H1 (cell line): ENCODE measurements at regions not wholly inside any gene's neighbourhood (a gene's known extent, or its start where the extent isn't known, plus 50 kb on each side); places are given as distances from the start of the nearest gene placed in this dataset.

Experiments used
- CTCF ChIA-PET: fragments of 300-600 bp; sonication (Branson Sonifier 250); formaldehyde crosslinking; loops from one replicate; lab custom pipeline; 2021; ENCODE audit not compliant: partially characterized antibody; lab: Charles Lee
- POLR2A ChIA-PET: fragments of 300-600 bp; sonication (Branson Sonifier 250); formaldehyde crosslinking; loops from one replicate; lab custom pipeline; 2021; ENCODE audit warnings: inconsistent platforms; ENCODE audit not compliant: partially characterized antibody; lab: Charles Lee
- DNase-seq, 2 experiments: peaks; one replicate each; pipeline versions ENCODE4 v3.0.0 to v3.0.0-alpha.2; 2010 to 2022; ENCODE audit warnings: low spot score in 2 of 2, low read depth in 1 of 2, mixed read lengths in 1 of 2
- FAIRE-seq: peaks from 2 replicates; lab custom pipeline; 2011; peaks lifted over from hg19 to GRCh38; lab: Jason Lieb, UNC
- H2AFZ ChIP-seq: 2 replicates; pipeline ENCODE4 v1.8.1; 2012; ENCODE audit warnings: low read length, inconsistent platforms
- H2AK5ac ChIP-seq: 2 replicates; pipeline ENCODE4 v1.6.1; 2013; ENCODE audit warnings: low read depth, low read length
- H2BK120ac ChIP-seq: replicated peaks from 2 replicates; pipeline ENCODE3; 2013; ENCODE audit warnings: low read depth, low read length, inconsistent platforms
- H2BK12ac ChIP-seq: 2 replicates; pipeline ENCODE4 v1.6.1; 2013; ENCODE audit warnings: low read depth, low read length
- H2BK15ac ChIP-seq: 2 replicates; pipeline ENCODE4 v1.6.1; 2013; ENCODE audit warnings: low read length
- H2BK20ac ChIP-seq: 2 replicates; pipeline ENCODE4 v1.6.1; 2013; ENCODE audit warnings: low read length
- H2BK5ac ChIP-seq: 2 replicates; pipeline ENCODE4 v1.6.1; 2013; ENCODE audit warnings: low read depth, low read length
- H3K14ac ChIP-seq: 2 replicates; pipeline ENCODE4 v1.6.1; 2013; ENCODE audit warnings: inconsistent platforms; ENCODE audit not compliant: insufficient read length
- H3K18ac ChIP-seq: 2 replicates; pipeline ENCODE4 v1.6.1; 2013; ENCODE audit warnings: low read length; ENCODE audit errors: extremely low read depth
- H3K23ac ChIP-seq: 2 replicates; pipeline ENCODE4 v1.6.1; 2013; ENCODE audit warnings: inconsistent platforms; ENCODE audit not compliant: insufficient read length
- H3K23me2 ChIP-seq: 2 replicates; pipeline ENCODE4 v1.6.1; 2013; ENCODE audit warnings: low read depth, low read length
- H3K27ac ChIP-seq: 2 replicates; pipeline ENCODE4 v1.6.1; 2011; ENCODE audit warnings: low read depth, low read length, inconsistent platforms
- H3K27me3 ChIP-seq, 4 experiments: replicated peaks in 1 of 4; 1 replicate in 1 of 4; 2 replicates in 3 of 4; pipeline versions ENCODE4 v1.6.1 to v1.8.1; 2011 to 2013; ENCODE audit warnings: low read length in 3 of 4, mild to moderate bottlenecking in 3 of 4, inconsistent platforms in 2 of 4, mixed read lengths in 2 of 4, moderate library complexity in 1 of 4; ENCODE audit not compliant: control insufficient read depth in 3 of 4, insufficient read depth in 3 of 4; ENCODE audit errors: extremely low read depth in 1 of 4
- H3K36me3 ChIP-seq, 4 experiments: 2 replicates each; pipeline versions ENCODE4 v1.6.1 to v1.8.1; 2011 to 2013; ENCODE audit warnings: mild to moderate bottlenecking in 4 of 4, low read length in 3 of 4, moderate library complexity in 2 of 4, control low read depth in 1 of 4, inconsistent platforms in 1 of 4; ENCODE audit not compliant: insufficient read depth in 4 of 4, control insufficient read depth in 2 of 4
- H3K4ac ChIP-seq: replicated peaks from 2 replicates; pipeline ENCODE3; 2013; ENCODE audit warnings: low read length, low read depth, mixed read lengths, inconsistent platforms; ENCODE audit not compliant: insufficient read length
- H3K4me1 ChIP-seq, 4 experiments: replicated peaks in 1 of 4; 1 replicate in 1 of 4; 2 replicates in 3 of 4; pipeline versions ENCODE4 v1.6.1 to v1.8.1; 2011 to 2013; ENCODE audit warnings: low read length in 3 of 4, inconsistent platforms in 2 of 4, mixed read lengths in 1 of 4; ENCODE audit not compliant: insufficient read depth in 4 of 4, control insufficient read depth in 3 of 4
- H3K4me2 ChIP-seq, 2 experiments: 2 replicates each; pipeline versions ENCODE4 v1.6.1 to v1.8.1; 2011 to 2013; ENCODE audit warnings: low read depth in 2 of 2, low read length in 2 of 2, control low read depth in 1 of 2, inconsistent platforms in 1 of 2, mild to moderate bottlenecking in 1 of 2; ENCODE audit not compliant: insufficient read depth in 1 of 2
- H3K4me3 ChIP-seq, 4 experiments: fragments of 200-600, 300-600 bp in 1 of 4; sonication (generic), shearing (Covaris generic), sonication (Bioruptor Twin) in 1 of 4; 2 replicates each; pipeline versions ENCODE4 v1.5.1 to v1.8.1; 2011 to 2016; ENCODE audit warnings: low read length in 4 of 4, low read depth in 3 of 4, control low read depth in 2 of 4, inconsistent platforms in 2 of 4, mild to moderate bottlenecking in 2 of 4, mixed read lengths in 1 of 4, moderate library complexity in 1 of 4; ENCODE audit not compliant: insufficient read depth in 2 of 4; ENCODE audit errors: extremely low read depth in 1 of 4
- H3K56ac ChIP-seq: replicated peaks from 2 replicates; pipeline ENCODE3; 2013; ENCODE audit warnings: low read depth, mild to moderate bottlenecking, mixed read lengths, low read length, inconsistent platforms; ENCODE audit not compliant: insufficient read length
- H3K79me1 ChIP-seq: 2 replicates; pipeline ENCODE4 v1.6.1; 2013; ENCODE audit warnings: low read depth, low read length, control low read depth
- H3K79me2 ChIP-seq, 2 experiments: 2 replicates each; pipeline versions ENCODE4 v1.6.1 to v1.8.1; 2012 to 2013; ENCODE audit warnings: low read length in 2 of 2, mild to moderate bottlenecking in 2 of 2, inconsistent platforms in 1 of 2; ENCODE audit not compliant: insufficient read depth in 2 of 2, control insufficient read depth in 1 of 2
- H3K9ac ChIP-seq, 4 experiments: replicated peaks in 1 of 4; 1 replicate in 1 of 4; 2 replicates in 3 of 4; pipeline versions ENCODE4 v1.6.1 to v1.8.1; 2011 to 2013; ENCODE audit warnings: low read depth in 3 of 4, low read length in 3 of 4, control low read depth in 2 of 4, mild to moderate bottlenecking in 2 of 4, moderate library complexity in 2 of 4, inconsistent platforms in 1 of 4; ENCODE audit errors: extremely low read depth in 1 of 4
- H3K9me3 ChIP-seq, 2 experiments: 2 replicates each; pipeline versions ENCODE4 v1.6.1 to v1.8.1; 2012 to 2013; ENCODE audit warnings: mild to moderate bottlenecking in 2 of 2, moderate library complexity in 2 of 2, control low read depth in 1 of 2, inconsistent platforms in 1 of 2, low read depth in 1 of 2, low read length in 1 of 2, mixed read lengths in 1 of 2; ENCODE audit not compliant: insufficient read depth in 2 of 2
- H4K20me1 ChIP-seq, 2 experiments: replicated peaks in 1 of 2; 2 replicates each; pipeline versions ENCODE3 to v1.8.1; 2011 to 2013; ENCODE audit warnings: inconsistent platforms in 2 of 2, low read length in 2 of 2, mild to moderate bottlenecking in 1 of 2; ENCODE audit not compliant: insufficient read depth in 2 of 2, control insufficient read depth in 1 of 2
- H4K5ac ChIP-seq: 2 replicates; pipeline ENCODE4 v1.6.1; 2013; ENCODE audit warnings: low read length, low read depth, mixed read lengths, inconsistent platforms; ENCODE audit not compliant: insufficient read length
- H4K8ac ChIP-seq: 2 replicates; pipeline ENCODE4 v1.8.0; 2013; ENCODE audit warnings: mild to moderate bottlenecking, moderate library complexity, low read length, inconsistent platforms; ENCODE audit not compliant: insufficient read depth; ENCODE audit errors: extremely low read depth
- H4K91ac ChIP-seq: replicated peaks from 2 replicates; pipeline ENCODE3; 2013; ENCODE audit warnings: low read length, mixed read lengths, inconsistent platforms; ENCODE audit not compliant: insufficient read length
- ATF2 ChIP-seq: IDR thresholded peaks from 2 replicates; pipeline ENCODE4 v1.6.1; 2012; ENCODE audit warnings: low read length, inconsistent platforms
- EZH2 ChIP-seq: fragments of 200-600 bp; sonication (generic); IDR thresholded peaks from 2 replicates; pipeline ENCODE4 v1.7.1; 2012; ENCODE audit warnings: low read depth, mild to moderate bottlenecking, moderate library complexity, low read length, inconsistent platforms; ENCODE audit not compliant: severe bottlenecking
- PHF8 ChIP-seq: fragments of 200-600 bp; sonication (generic); conservative IDR thresholded peaks from 2 replicates; pipeline ENCODE4 v1.7.1; 2012; ENCODE audit warnings: low read depth, mild to moderate bottlenecking, inconsistent platforms, low read length, moderate library complexity
- RFX5 ChIP-seq: IDR thresholded peaks from 2 replicates; pipeline ENCODE4 v1.6.1; 2011; ENCODE audit warnings: low read depth, low read length, improper control_type of control experiment, borderline replicate concordance
- RNF2 ChIP-seq: fragments of 200-900, 300-1000 bp; sonication (generic); IDR thresholded peaks from 2 replicates; pipeline ENCODE4 v1.7.1; 2016; ENCODE audit warnings: borderline replicate concordance, low read depth, mild to moderate bottlenecking, antibody characterized with exemption, low read length; ENCODE audit not compliant: poor library complexity, severe bottlenecking; ENCODE audit errors: missing control alignments
- SP2 ChIP-seq: IDR thresholded peaks from 2 replicates; pipeline ENCODE4 v1.6.1; 2012; ENCODE audit warnings: mild to moderate bottlenecking, low read length, inconsistent platforms
- SRF ChIP-seq: IDR thresholded peaks from 2 replicates; pipeline ENCODE4 v1.6.1; 2011; ENCODE audit warnings: mild to moderate bottlenecking, low read depth, low read length, moderate library complexity
- TEAD4 ChIP-seq: IDR thresholded peaks from 2 replicates; pipeline ENCODE4 v1.6.1; 2012; ENCODE audit warnings: low read depth, low read length, inconsistent platforms, mixed read lengths
- ZNF274 ChIP-seq: IDR thresholded peaks from 2 replicates; pipeline ENCODE4 v1.7.0; 2012; ENCODE audit warnings: low read length, borderline replicate concordance; ENCODE audit errors: extremely low read depth
- WGBS, 2 experiments: shearing (Covaris generic) in 1 of 2; methylation state at CpG; one replicate each; pipeline versions ENCODE4 v1.1.6 to v1.1.7; 2013 to 2015; ENCODE audit warnings: low lambda C conversion rate in 2 of 2, mixed read lengths in 2 of 2, inconsistent platforms in 1 of 2, low coverage in 1 of 2, missing lambda C conversion rate in 1 of 2; ENCODE audit not compliant: insufficient replicate concordance in 2 of 2, insufficient coverage in 1 of 2, insufficient read length in 1 of 2; ENCODE audit errors: extremely low coverage in 1 of 2, missing lambda C conversion rate in 1 of 2; 5-methylcytosine and 5-hydroxymethylcytosine counted together

GRCh38 chr14:71371711-71372396 is 464.6 kb downstream of the PCNX1 start:
- POLR2A ChIA-PET, result no interaction called here
- H4K8ac ChIP-seq, result no peak overlapping the region
- no peak overlapping the region for H3K56ac ChIP-seq
- no peak overlapping the region for H2AFZ ChIP-seq
- no peak overlapping the region for H3K4me2 ChIP-seq
- H3K18ac ChIP-seq, result no peak overlapping the region
- TF ChIP-seq RFX5, result no peak
- TF ChIP-seq RNF2, result no peak
- no peak for TF ChIP-seq TEAD4
- TF ChIP-seq PHF8, result no peak
- no peak for TF ChIP-seq EZH2
- TF ChIP-seq ATF2, result no peak
- TF ChIP-seq ZNF274, result no peak
- no peak for TF ChIP-seq SP2
- TF ChIP-seq SRF, result no peak
- H4K20me1 ChIP-seq, result peaks cover 0 to 4% of the 10 kb centered on the region in 2 experiments
- H3K27me3 ChIP-seq, result no peaks in the 10 kb centered on the region
- H3K27ac ChIP-seq, result no peak overlapping the region
- no peak overlapping the region for H3K9ac ChIP-seq
- H3K79me2 ChIP-seq, result peaks cover 3 to 60% of the 10 kb centered on the region in 2 experiments; a peak in 3 of 4 replicates
- no peak overlapping the region for H3K4ac ChIP-seq
- H3K14ac ChIP-seq, result no peak overlapping the region
- 82% methylated on average over 2 of the region's 2 CpGs; no CpG with 5 or more reads in 1 of the 2 experiments for WGBS, 2 experiments
- H2BK20ac ChIP-seq, result no peak overlapping the region
- H2BK120ac ChIP-seq, result no peak overlapping the region
- FAIRE-seq (no peak), DNase-seq (no peak)
- no peak overlapping the region for H3K4me3 ChIP-seq
- CTCF ChIA-PET, result interaction anchor here (0.8 kb wide), 1 partner anchor 103 kb away, joined by 3 read pairs; no protein-coding TSS in a partner anchor
- H3K4me1 ChIP-seq, result no peaks in the 10 kb centered on the region
- H2BK15ac ChIP-seq, result no peak overlapping the region
- no peak overlapping the region for H2BK12ac ChIP-seq
- H3K36me3 ChIP-seq, result peaks cover 0 to 2% (median 0%) of the 10 kb centered on the region in 4 experiments; a peak in 1 of 8 replicates
- H3K79me1 ChIP-seq, result peaks cover 2% of the 10 kb centered on the region; the same call in 1 of the 2 replicates
- no peaks in the 10 kb centered on the region for H3K23me2 ChIP-seq
- H4K5ac ChIP-seq, result no peak overlapping the region
- no peak overlapping the region for H2AK5ac ChIP-seq
- no peak overlapping the region for H2BK5ac ChIP-seq
- no peak overlapping the region for H3K23ac ChIP-seq
- no peak overlapping the region for H4K91ac ChIP-seq
- H3K9me3 ChIP-seq, result peaks cover 0 to 4% of the 10 kb centered on the region in 2 experiments; a peak in 2 of 4 replicates
